A673 (cell line): ENCODE measurements at regions not wholly inside any gene's neighbourhood (a gene's known extent, or its start where the extent isn't known, plus 50 kb on each side); places are given as distances from the start of the nearest gene placed in this dataset.

Experiments
- CTCF ChIP-seq: fragments of 300-800, 200-600 bp; sonication (generic); conservative IDR thresholded peaks from 2 replicates; pipeline ENCODE4 v1.5.1; 2017; ENCODE audit warnings: low read depth, mild to moderate bottlenecking, antibody characterized with exemption, low read length, moderate library complexity, mixed read lengths
- EZH2 ChIP-seq: fragments of 200-600 bp; sonication (generic); IDR thresholded peaks from 2 replicates; pipeline ENCODE4 v1.6.1; 2017; ENCODE audit warnings: borderline replicate concordance, low read depth, mild to moderate bottlenecking, mixed read lengths, antibody characterized with exemption, low read length; ENCODE audit not compliant: poor library complexity, severe bottlenecking

GRCh38 chr6:48826152-48826515 lies 636.9 kb downstream of the MMUT start:
- TF ChIP-seq CTCF = no peak
- TF ChIP-seq EZH2 = no peak
